GM12878 (cell line): ENCODE measurements at regions not wholly inside any gene's neighbourhood (a gene's known extent, or its start where the extent isn't known, plus 50 kb on each side); places are given as distances from the start of the nearest gene placed in this dataset.

ENCODE experiments used
- ATAC-seq: fragments of 200-7000 bp; cut with Tn5 transposase; 3 replicates; pipeline ENCODE4 v1.9.1; 2020; ENCODE audit warnings: mild to moderate bottlenecking, moderate library complexity
- BruUV-seq: library from RNA; stranded (reverse); fragments of 400-500 nt; replicated peaks from 2 replicates; lab custom pipeline; 2021; lab: Mats Ljungman, UMichigan
- CTCF ChIA-PET: fragments of 300-600 bp; sonication (Branson Sonifier 250); formaldehyde crosslinking; extraction: SDS; loops from one replicate; lab custom pipeline; 2021; ENCODE audit warnings: inconsistent platforms; lab: Yijun Ruan, JAX
- POLR2A ChIA-PET: fragments of 350-600 bp; formaldehyde crosslinking; extraction: SDS; loops from one replicate; lab custom pipeline; 2021; ENCODE audit warnings: inconsistent platforms; lab: Charles Lee
- RAD21 ChIA-PET: fragments of 300-600 bp; sonication (Branson Sonifier 250); formaldehyde crosslinking; loops from one replicate; lab custom pipeline; 2023; ENCODE audit warnings: antibody characterized with exemption; ENCODE audit not compliant: unreplicated experiment; lab: Charles Lee
- SMC1A ChIA-PET: fragments of 300-600 bp; sonication (Branson Sonifier 250); formaldehyde crosslinking; loops from one replicate; lab custom pipeline; 2023; ENCODE audit not compliant: unreplicated experiment, uncharacterized antibody; lab: Charles Lee
- DNase-seq: peaks from one replicate; pipeline ENCODE4 v3.0.0-alpha.2; 2011; ENCODE audit warnings: low read depth, low spot score
- FAIRE-seq: peaks from 3 replicates; lab custom pipeline; 2011; peaks lifted over from hg19 to GRCh38; lab: Jason Lieb, UNC
- H2AFZ ChIP-seq: 2 replicates; pipeline ENCODE4 v1.6.0; 2011; ENCODE audit warnings: low read depth, low read length, control low read depth; ENCODE audit not compliant: control insufficient read depth
- H3K27ac ChIP-seq: 2 replicates; pipeline ENCODE4 v1.5.1; 2011; ENCODE audit warnings: control low read depth; ENCODE audit not compliant: control insufficient read depth, insufficient read depth
- H3K27me3 ChIP-seq, 2 experiments: replicated peaks in 1 of 2; 2 replicates each; pipeline versions ENCODE4 v1.6.0 to v1.6.1; 2011; ENCODE audit warnings: low read length in 1 of 2; ENCODE audit not compliant: control insufficient read depth in 2 of 2, insufficient read depth in 2 of 2
- H3K36me3 ChIP-seq, 2 experiments: 2 replicates each; pipeline ENCODE4 v1.5.1; 2011; ENCODE audit warnings: low read length in 1 of 2; ENCODE audit not compliant: control insufficient read depth in 2 of 2, insufficient read depth in 2 of 2
- H3K4me1 ChIP-seq: 2 replicates; pipeline ENCODE4 v1.6.1; 2011; ENCODE audit warnings: mild to moderate bottlenecking, low read length, moderate library complexity, mixed read lengths; ENCODE audit not compliant: control insufficient read depth, insufficient read depth
- H3K4me2 ChIP-seq: 2 replicates; pipeline ENCODE4 v1.6.0; 2011; ENCODE audit warnings: control low read depth; ENCODE audit not compliant: control insufficient read depth, insufficient read depth
- H3K4me3 ChIP-seq: fragments of 200-600 bp; sonication (generic); 2 replicates; pipeline ENCODE4 v1.5.1; 2016
- H3K79me2 ChIP-seq: 2 replicates; pipeline ENCODE4 v1.6.0; 2011; ENCODE audit warnings: low read length; ENCODE audit not compliant: control insufficient read depth, insufficient read depth
- H3K9ac ChIP-seq: 2 replicates; pipeline ENCODE4 v1.8.0; 2011; ENCODE audit warnings: low read length, control low read depth, mixed read lengths; ENCODE audit not compliant: control insufficient read depth, insufficient read depth
- H3K9me3 ChIP-seq: replicated peaks from 3 replicates; pipeline ENCODE4 v1.5.1; 2011; ENCODE audit warnings: mild to moderate bottlenecking, low read length; ENCODE audit not compliant: control insufficient read depth, insufficient read depth
- H4K20me1 ChIP-seq: 2 replicates; pipeline ENCODE4 v1.6.0; 2011; ENCODE audit not compliant: control insufficient read depth, insufficient read depth
- CBX3 ChIP-seq: fragments of 200-600 bp; sonication (generic); IDR thresholded peaks from 2 replicates; pipeline ENCODE4 v1.6.1; 2016; ENCODE audit warnings: low read depth, borderline replicate concordance
- CBX5 ChIP-seq: sonication (generic); IDR thresholded peaks from 2 replicates; pipeline ENCODE4 v1.6.1; 2016; ENCODE audit warnings: low read depth, moderate library complexity, mild to moderate bottlenecking, inconsistent platforms
- CHD2 ChIP-seq: IDR thresholded peaks from 2 replicates; pipeline ENCODE4 v1.6.1; 2011; ENCODE audit warnings: low read depth, low read length, improper control_type of control experiment, borderline replicate concordance
- E2F8 ChIP-seq: fragments of 450-650 bp; IDR thresholded peaks from 2 replicates; pipeline ENCODE4 v1.6.1; 2018; ENCODE audit warnings: mild to moderate bottlenecking, low read depth, moderate library complexity; ENCODE audit not compliant: partially characterized antibody
- EGR1 ChIP-seq, 2 experiments: IDR thresholded peaks; 1 replicate in 1 of 2; 2 replicates in 1 of 2; pipeline ENCODE4 v1.6.1; 2011 to 2012; ENCODE audit warnings: low read depth in 2 of 2, low read length in 2 of 2, borderline replicate concordance in 1 of 2, mild to moderate bottlenecking in 1 of 2, moderate library complexity in 1 of 2
- POU2F2 ChIP-seq: IDR thresholded peaks from 3 replicates; pipeline ENCODE4 v1.6.1; 2011; ENCODE audit warnings: low read depth, mild to moderate bottlenecking, low read length, borderline replicate concordance
- ZNF217 ChIP-seq: fragments of 450-650 bp; IDR thresholded peaks from 2 replicates; pipeline ENCODE4 v1.6.1; 2017; ENCODE audit warnings: antibody characterized with exemption, mild to moderate bottlenecking
- WGBS: methylation state at CpG from one replicate; pipeline ENCODE4 v1.1.6; 2016; ENCODE audit warnings: low lambda C conversion rate; ENCODE audit not compliant: insufficient replicate concordance, insufficient coverage; ENCODE audit errors: missing lambda C conversion rate; 5-methylcytosine and 5-hydroxymethylcytosine counted together
- in situ Hi-C: fragments of 300-500 bp; cut with MboI; formaldehyde crosslinking; loops from 9 replicates; pipeline ENCODE4 v1.14.3; 2018; ENCODE audit warnings: mixed read lengths
- intact Hi-C: fragments of 100-400 bp; cut with micrococcal nuclease; formaldehyde crosslinking; loops from one replicate; pipeline ENCODE4 v1.14.2; 2022; ENCODE audit not compliant: unreplicated experiment

DNA sequence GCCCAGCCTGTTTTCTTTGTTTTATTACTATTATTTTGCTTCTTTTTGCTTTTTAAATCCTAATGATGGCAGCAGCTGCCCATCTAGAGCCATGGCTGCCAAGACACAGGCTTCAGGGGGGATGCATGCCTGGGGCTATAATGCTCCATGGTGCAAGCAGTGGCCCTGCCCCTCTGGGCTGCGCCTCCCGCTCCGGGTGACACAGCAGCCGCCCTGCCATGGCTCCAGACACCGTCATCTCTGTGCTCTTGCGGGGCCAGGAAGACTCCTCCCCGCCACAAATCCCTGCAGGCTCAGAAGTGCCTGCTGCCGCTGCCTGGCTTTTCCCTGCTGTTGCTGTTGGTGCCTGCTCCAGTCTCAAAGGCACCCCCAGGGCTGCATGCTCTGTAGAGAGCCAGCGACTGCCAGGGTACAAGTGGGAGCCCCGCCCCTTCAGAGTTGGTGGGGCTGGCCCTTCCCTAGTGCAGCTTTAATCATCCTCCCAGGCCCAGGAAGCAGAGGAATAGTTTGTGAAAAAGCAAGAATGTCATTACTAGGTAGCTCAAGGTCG is 581.5 kb downstream of the FGF9 start:
- intact Hi-C loops (no loop called here), in situ Hi-C loops (no loop called here)
- no peaks in the 10 kb centered on the region; the same call in 2 of the 3 replicates for H3K9me3 ChIP-seq
- ChIA-PET RAD21 (no interaction called here), CTCF (no interaction called here), SMC1A (no interaction called here), POLR2A (no interaction called here)
- no peak for ATAC-seq
- no peak overlapping the region for H3K4me3 ChIP-seq
- BruUV-seq: no TSS peak
- TF ChIP-seq POU2F2: no peak
- no peak for TF ChIP-seq CBX3
- TF ChIP-seq ZNF217: no peak
- 49% methylated on average over 11 of the region's 11 CpGs for WGBS
- H3K4me2 ChIP-seq: no peak overlapping the region
- no peak for DNase-seq
- no peak for FAIRE-seq
- H3K36me3 ChIP-seq: no peaks in the 10 kb centered on the region
- no peaks in the 10 kb centered on the region for H3K4me1 ChIP-seq
- no peaks in the 10 kb centered on the region for H3K27me3 ChIP-seq
- H3K27ac ChIP-seq: no peak overlapping the region
- H3K79me2 ChIP-seq: no peaks in the 10 kb centered on the region
- H2AFZ ChIP-seq: no peak overlapping the region
- H4K20me1 ChIP-seq: no peaks in the 10 kb centered on the region
- H3K9ac ChIP-seq: no peak overlapping the region

DNA sequence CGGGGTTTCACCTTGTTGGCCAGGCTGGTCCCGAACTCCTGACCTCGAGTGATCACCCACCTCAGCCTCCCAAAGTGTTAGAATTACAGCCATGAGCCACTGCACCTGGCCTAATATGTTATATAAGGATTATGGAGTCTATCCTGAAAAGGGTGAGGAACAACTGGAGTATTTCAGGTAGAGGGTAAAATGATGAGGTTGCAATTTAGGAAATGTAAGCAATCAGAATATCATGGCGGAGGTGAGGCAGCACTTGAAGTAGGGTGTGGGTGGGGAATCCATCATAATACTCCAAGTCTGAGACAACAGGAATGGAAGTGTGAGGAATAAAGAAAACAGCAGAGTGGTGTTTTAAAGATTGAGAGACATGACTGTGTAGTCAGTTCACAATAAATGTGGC is 582.2 kb downstream of the FGF9 start:
- Histone ChIP-seq H3K4me1 (no peaks in the 10 kb centered on the region), H3K36me3 (no peaks in the 10 kb centered on the region), H3K4me3 (no peak overlapping the region), H3K9me3 (no peaks in the 10 kb centered on the region; the same call in 2 of the 3 replicates), H2AFZ (no peak overlapping the region), H3K79me2 (no peaks in the 10 kb centered on the region), H3K9ac (no peak overlapping the region), H3K27me3 (no peaks in the 10 kb centered on the region), H4K20me1 (no peaks in the 10 kb centered on the region), H3K27ac (no peak overlapping the region), H3K4me2 (no peak overlapping the region)
- WGBS: 41% methylated on average over 4 of the region's 4 CpGs
- FAIRE-seq: no peak
- intact Hi-C loops: no loop called here
- in situ Hi-C loops: no loop called here
- DNase-seq: no peak
- RAD21 ChIA-PET: no interaction called here
- BruUV-seq: no TSS peak
- CTCF ChIA-PET: no interaction called here
- TF ChIP-seq CBX5 (no peak), CHD2 (no peak), E2F8 (no peak), EGR1 (IDR thresholded peaks at IDR 0.05; ENCODE audit: borderline replicate concordance in 1 of 2, low read depth in 2 of 2, low read length in 2 of 2) (no peak)
- ATAC-seq: no peak
- SMC1A ChIA-PET: no interaction called here
- POLR2A ChIA-PET: no interaction called here
